A673 (cell line): ENCODE measurements at regions not wholly inside any gene's neighbourhood (a gene's known extent, or its start where the extent isn't known, plus 50 kb on each side); places are given as distances from the start of the nearest gene placed in this dataset.

ENCODE experiments used
- BruUV-seq: library from RNA; stranded (reverse); fragments of 400-500 nt; replicated peaks from 2 replicates; lab custom pipeline; 2021; lab: Mats Ljungman, UMichigan
- CTCF ChIA-PET: fragments of 300-600 bp; sonication (Branson Sonifier 250); formaldehyde crosslinking; loops from one replicate; lab custom pipeline; 2022; ENCODE audit warnings: antibody characterized with exemption; lab: Charles Lee
- POLR2A ChIA-PET: fragments of 300-600 bp; sonication (Branson Sonifier 250); formaldehyde crosslinking; loops from one replicate; lab custom pipeline; 2022; ENCODE audit warnings: antibody characterized with exemption; ENCODE audit not compliant: low non-redundant PET; lab: Charles Lee
- DNase-seq: peaks from one replicate; pipeline ENCODE4 v3.0.0-alpha.2; 2015; ENCODE audit warnings: low spot score
- H3K27ac ChIP-seq: fragments of 200-600 bp; sonication (generic); 2 replicates; pipeline ENCODE4 v1.5.1; 2016; ENCODE audit warnings: mixed run types, low read depth, mild to moderate bottlenecking, mixed read lengths, antibody characterized with exemption, low read length; ENCODE audit not compliant: poor library complexity, severe bottlenecking
- H3K27me3 ChIP-seq: fragments of 200-600 bp; sonication (generic); replicated peaks from 2 replicates; pipeline ENCODE4 v1.6.1; 2017; ENCODE audit warnings: mixed run types, low read depth, mild to moderate bottlenecking, mixed read lengths, antibody characterized with exemption, low read length; ENCODE audit not compliant: insufficient read depth, poor library complexity
- H3K36me3 ChIP-seq: fragments of 200-600 bp; sonication (generic); 2 replicates; pipeline ENCODE4 v1.6.1; 2016; ENCODE audit warnings: mixed run types, mild to moderate bottlenecking, mixed read lengths, antibody characterized with exemption, low read length; ENCODE audit not compliant: insufficient read depth, poor library complexity, severe bottlenecking
- H3K4me1 ChIP-seq: fragments of 200-600 bp; sonication (generic); 2 replicates; pipeline ENCODE4 v1.6.1; 2017; ENCODE audit warnings: mixed run types, mild to moderate bottlenecking, mixed read lengths, antibody characterized with exemption, low read length; ENCODE audit not compliant: insufficient read depth, poor library complexity, severe bottlenecking
- H3K4me3 ChIP-seq: fragments of 200-600 bp; sonication (generic); 2 replicates; pipeline ENCODE4 v1.5.1; 2016; ENCODE audit warnings: low read depth, mixed run types, mild to moderate bottlenecking, mixed read lengths, low read length; ENCODE audit not compliant: poor library complexity, severe bottlenecking
- H3K9me3 ChIP-seq: fragments of 200-600 bp; sonication (generic); 2 replicates; pipeline ENCODE4 v1.6.1; 2016; ENCODE audit warnings: mixed run types, low read depth, mild to moderate bottlenecking, mixed read lengths, antibody characterized with exemption, low read length; ENCODE audit not compliant: poor library complexity, severe bottlenecking
- CTCF ChIP-seq: fragments of 300-800, 200-600 bp; sonication (generic); conservative IDR thresholded peaks from 2 replicates; pipeline ENCODE4 v1.5.1; 2017; ENCODE audit warnings: low read depth, mild to moderate bottlenecking, antibody characterized with exemption, low read length, moderate library complexity, mixed read lengths
- EZH2 ChIP-seq: fragments of 200-600 bp; sonication (generic); IDR thresholded peaks from 2 replicates; pipeline ENCODE4 v1.6.1; 2017; ENCODE audit warnings: borderline replicate concordance, low read depth, mild to moderate bottlenecking, mixed read lengths, antibody characterized with exemption, low read length; ENCODE audit not compliant: poor library complexity, severe bottlenecking
- intact Hi-C: fragments of 100-400 bp; cut with micrococcal nuclease; formaldehyde crosslinking; loops from one replicate; pipeline ENCODE4 v1.10.0; 2022; ENCODE audit not compliant: unreplicated experiment

GRCh38 chr15:27655056-27655455, 444.1 kb downstream of the OCA2 start:
- CTCF ChIA-PET = no interaction called here
- intact Hi-C loops = no loop called here

GRCh38 chr15:27650244-27650643, 448.9 kb downstream of the OCA2 start:
- intact Hi-C loops = no loop called here
- BruUV-seq = no TSS peak
- POLR2A ChIA-PET = no interaction called here
- no peak overlapping the region for H3K27ac ChIP-seq
- H3K4me3 ChIP-seq = no peak overlapping the region
- DNase-seq = no peak
- H3K27me3 ChIP-seq = no peaks in the 10 kb centered on the region
- H3K9me3 ChIP-seq = peaks cover 33% of the 10 kb centered on the region
- no peak for TF ChIP-seq CTCF
- TF ChIP-seq EZH2 = no peak
- CTCF ChIA-PET = no interaction called here
- no peaks in the 10 kb centered on the region for H3K36me3 ChIP-seq
- H3K4me1 ChIP-seq = no peaks in the 10 kb centered on the region

More at GRCh38 chr15:27655056-27655455, 444.1 kb downstream of the OCA2 start:
- no peak overlapping the region for H3K27ac ChIP-seq
- no peaks in the 10 kb centered on the region for H3K27me3 ChIP-seq
- H3K36me3 ChIP-seq = no peaks in the 10 kb centered on the region
- H3K9me3 ChIP-seq = peaks cover 29% of the 10 kb centered on the region
- no peaks in the 10 kb centered on the region for H3K4me1 ChIP-seq
- POLR2A ChIA-PET = no interaction called here
- DNase-seq = no peak
- BruUV-seq = no TSS peak
- H3K4me3 ChIP-seq = no peak overlapping the region
- no peak for TF ChIP-seq EZH2
- TF ChIP-seq CTCF = no peak

GRCh38 chr15:27648359-27648758, 450.8 kb downstream of the OCA2 start:
- Histone ChIP-seq H3K4me3 (no peak overlapping the region), H3K4me1 (no peaks in the 10 kb centered on the region), H3K36me3 (no peaks in the 10 kb centered on the region), H3K9me3 (peaks cover 37% of the 10 kb centered on the region), H3K27me3 (no peaks in the 10 kb centered on the region), H3K27ac (no peak overlapping the region)
- DNase-seq = no peak
- TF ChIP-seq CTCF (no peak), EZH2 (no peak)
- CTCF ChIA-PET = no interaction called here
- intact Hi-C loops = no loop called here
- no TSS peak for BruUV-seq
- POLR2A ChIA-PET = no interaction called here
